GM06990 (cell line): ENCODE measurements at regions not wholly inside any gene's neighbourhood (a gene's known extent, or its start where the extent isn't known, plus 50 kb on each side); places are given as distances from the start of the nearest gene placed in this dataset.

Experiments
- DNase-seq: peaks from one replicate; pipeline ENCODE4 v3.0.0-alpha.2; 2011; ENCODE audit not compliant: insufficient read length; ENCODE audit errors: extremely low read depth
- H3K27me3 ChIP-seq: replicated peaks from 2 replicates; pipeline ENCODE4 v1.6.0; 2011; ENCODE audit warnings: low read length; ENCODE audit not compliant: control insufficient read depth, insufficient read depth
- H3K36me3 ChIP-seq: 2 replicates; pipeline ENCODE4 v1.5.1; 2011; ENCODE audit warnings: low read length; ENCODE audit not compliant: control insufficient read depth, insufficient read depth
- H3K4me3 ChIP-seq: replicated peaks from 2 replicates; pipeline ENCODE4 v1.5.1; 2011; ENCODE audit warnings: low read depth, mild to moderate bottlenecking, control low read depth, low read length
- TF ChIP-seq, protein P1 (sequence below): IDR thresholded peaks from 2 replicates; pipeline ENCODE4 v1.5.1; 2011; ENCODE audit warnings: low read length, control low read depth, mild to moderate bottlenecking, inconsistent platforms; ENCODE audit not compliant: insufficient read depth, poor library complexity, severe bottlenecking

DNA sequence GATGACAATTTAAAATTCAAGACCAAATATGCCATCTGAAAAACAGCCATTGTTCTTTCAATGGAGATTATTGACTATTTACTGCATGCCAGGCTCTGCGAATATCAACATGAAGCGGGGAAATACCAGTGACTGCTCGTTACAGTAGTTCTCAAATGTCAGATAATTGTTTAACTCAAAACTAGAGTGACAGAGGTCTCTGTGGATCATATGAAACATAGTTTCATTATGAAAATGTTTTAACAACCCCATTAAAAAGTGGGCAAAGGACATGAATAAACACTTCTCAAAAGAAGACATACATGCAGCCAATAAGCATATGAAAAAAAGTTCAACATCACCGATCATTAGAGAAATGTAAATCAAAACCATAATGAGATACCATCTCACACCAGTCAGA is 50.0 kb upstream of the GPR149 start:
- DNase-seq = no peak
- no peaks in the 10 kb centered on the region for H3K36me3 ChIP-seq
- TF ChIP-seq, protein P1, sequence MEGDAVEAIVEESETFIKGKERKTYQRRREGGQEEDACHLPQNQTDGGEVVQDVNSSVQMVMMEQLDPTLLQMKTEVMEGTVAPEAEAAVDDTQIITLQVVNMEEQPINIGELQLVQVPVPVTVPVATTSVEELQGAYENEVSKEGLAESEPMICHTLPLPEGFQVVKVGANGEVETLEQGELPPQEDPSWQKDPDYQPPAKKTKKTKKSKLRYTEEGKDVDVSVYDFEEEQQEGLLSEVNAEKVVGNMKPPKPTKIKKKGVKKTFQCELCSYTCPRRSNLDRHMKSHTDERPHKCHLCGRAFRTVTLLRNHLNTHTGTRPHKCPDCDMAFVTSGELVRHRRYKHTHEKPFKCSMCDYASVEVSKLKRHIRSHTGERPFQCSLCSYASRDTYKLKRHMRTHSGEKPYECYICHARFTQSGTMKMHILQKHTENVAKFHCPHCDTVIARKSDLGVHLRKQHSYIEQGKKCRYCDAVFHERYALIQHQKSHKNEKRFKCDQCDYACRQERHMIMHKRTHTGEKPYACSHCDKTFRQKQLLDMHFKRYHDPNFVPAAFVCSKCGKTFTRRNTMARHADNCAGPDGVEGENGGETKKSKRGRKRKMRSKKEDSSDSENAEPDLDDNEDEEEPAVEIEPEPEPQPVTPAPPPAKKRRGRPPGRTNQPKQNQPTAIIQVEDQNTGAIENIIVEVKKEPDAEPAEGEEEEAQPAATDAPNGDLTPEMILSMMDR = no peak
- no peaks in the 10 kb centered on the region for H3K27me3 ChIP-seq
- no peak overlapping the region for H3K4me3 ChIP-seq
